ENCODE measurements at regions not wholly inside any gene's neighbourhood (a gene's known extent, or its start where the extent isn't known, plus 50 kb on each side); places are given as distances from the start of the nearest gene placed in this dataset.

GRCh38 chr3:17939157-17939556, 196.7 kb upstream of the TBC1D5 start:
- H3K4me1 Mint-ChIP-seq, result no peaks in the 10 kb centered on the region
- H3K36me3 ChIP-seq (ENCODE audit: control insufficient read depth in 2 of 2, extremely low read depth in 1 of 2, insufficient read depth in 1 of 2, low read length in 1 of 2), result no peaks in the 10 kb centered on the region
- CTCF ChIA-PET, result no interaction called here
- 90% methylated on average over 16 of the region's 16 CpGs for WGBS (ENCODE audit: insufficient coverage)
- H3K27ac ChIP-seq (ENCODE audit: low read length), result no peak overlapping the region
- H3K36me3 Mint-ChIP-seq, result no peaks in the 10 kb centered on the region
- H3K4me1 ChIP-seq (ENCODE audit: control insufficient read depth in 1 of 2, extremely low read depth in 1 of 2, insufficient read depth in 2 of 2, low read length in 2 of 2), result no peaks in the 10 kb centered on the region
- H3K9me3 ChIP-seq, result no peaks in the 10 kb centered on the region
- H3K27ac Mint-ChIP-seq, result no peak overlapping the region
- no peak for DNase-seq
- ATAC-seq (replicated peaks in 1 of 4), result no peak
- H3K27me3 Mint-ChIP-seq, result peaks cover 8 to 11% of the 10 kb centered on the region in 2 donors
- peaks cover 0 to 4% of the 10 kb centered on the region in 2 experiments for H3K27me3 ChIP-seq (replicated peaks in 1 of 2; ENCODE audit: control insufficient read depth in 2 of 2, extremely low read depth in 1 of 2, insufficient read depth in 2 of 2, low read length in 1 of 2)
- POLR2A ChIA-PET, result interaction anchor here in 1 of 2 donors (0.7 kb wide), 1 partner anchor 491 kb away, joined by 5 read pairs; no protein-coding TSS in a partner anchor
- H3K4me3 Mint-ChIP-seq, result no peak overlapping the region
- H3K9me3 Mint-ChIP-seq, result no peaks in the 10 kb centered on the region
- no peak overlapping the region for H3K4me3 ChIP-seq (ENCODE audit: control insufficient read depth in 1 of 2, extremely low read depth in 1 of 2, low read length in 1 of 2)

GRCh38 chr3:17938313-17938712, 195.9 kb upstream of the TBC1D5 start:
- Mint-ChIP-seq H3K27ac (no peak overlapping the region), H3K4me3 (no peak overlapping the region), H3K4me1 (no peaks in the 10 kb centered on the region), H3K27me3 (peaks cover 5 to 14% of the 10 kb centered on the region in 2 donors), H3K36me3 (no peaks in the 10 kb centered on the region), H3K9me3 (no peaks in the 10 kb centered on the region)
- ChIA-PET POLR2A (interaction anchor here in 1 of 2 donors (0.6 kb wide), 1 partner anchor 31 kb away, joined by 3 read pairs; no protein-coding TSS in a partner anchor), CTCF (no interaction called here)
- H3K27me3 ChIP-seq (replicated peaks in 1 of 2; ENCODE audit: control insufficient read depth in 2 of 2, extremely low read depth in 1 of 2, insufficient read depth in 2 of 2, low read length in 1 of 2), result peaks cover 0 to 4% of the 10 kb centered on the region in 2 experiments
- ATAC-seq (replicated peaks in 1 of 4) (no peak), DNase-seq (no peak)
- H3K4me1 ChIP-seq (ENCODE audit: control insufficient read depth in 1 of 2, extremely low read depth in 1 of 2, insufficient read depth in 2 of 2, low read length in 2 of 2), result no peaks in the 10 kb centered on the region
- H3K4me3 ChIP-seq (ENCODE audit: control insufficient read depth in 1 of 2, extremely low read depth in 1 of 2, low read length in 1 of 2), result no peak overlapping the region
- H3K9me3 ChIP-seq, result no peaks in the 10 kb centered on the region
- no peaks in the 10 kb centered on the region for H3K36me3 ChIP-seq (ENCODE audit: control insufficient read depth in 2 of 2, extremely low read depth in 1 of 2, insufficient read depth in 1 of 2, low read length in 1 of 2)
- H3K27ac ChIP-seq (ENCODE audit: low read length), result no peak overlapping the region
- WGBS (ENCODE audit: insufficient coverage), result no CpG with 5 or more reads among the region's 3 CpGs

- Mint-ChIP-seq H3K9me3 (peaks cover 0 to 3% (median 0%) of the 10 kb centered on the region in 3 donors), H3K27me3 (peaks cover 5 to 9% of the 10 kb centered on the region in 2 donors), H3K36me3 (no peaks in the 10 kb centered on the region), H3K4me1 (no peaks in the 10 kb centered on the region), H3K27ac (no peak overlapping the region), H3K4me3 (no peak overlapping the region)
- ChIA-PET CTCF (no interaction called here), POLR2A (interaction anchor here in 1 of 2 donors (0.6 kb wide), 1 partner anchor 57 kb away, joined by 9 read pairs; no protein-coding TSS in a partner anchor)
- H3K27me3 ChIP-seq (replicated peaks in 1 of 2; ENCODE audit: control insufficient read depth in 2 of 2, extremely low read depth in 1 of 2, insufficient read depth in 2 of 2, low read length in 1 of 2), result peaks cover 0 to 4% of the 10 kb centered on the region in 2 experiments
- no peak overlapping the region for H3K4me3 ChIP-seq (ENCODE audit: control insufficient read depth in 1 of 2, extremely low read depth in 1 of 2, low read length in 1 of 2)
- 79% methylated on average over 2 of the region's 6 CpGs for WGBS (ENCODE audit: insufficient coverage)
- no peaks in the 10 kb centered on the region for H3K36me3 ChIP-seq (ENCODE audit: control insufficient read depth in 2 of 2, extremely low read depth in 1 of 2, insufficient read depth in 1 of 2, low read length in 1 of 2)
- no peak for ATAC-seq (replicated peaks in 1 of 4)
- no peaks in the 10 kb centered on the region for H3K4me1 ChIP-seq (ENCODE audit: control insufficient read depth in 1 of 2, extremely low read depth in 1 of 2, insufficient read depth in 2 of 2, low read length in 2 of 2)
- no peak for DNase-seq
- H3K27ac ChIP-seq (ENCODE audit: low read length), result no peak overlapping the region
- no peaks in the 10 kb centered on the region for H3K9me3 ChIP-seq
These were observed 194.5 kb upstream of the TBC1D5 start for GRCh38 chr3:17936736-17937480.

- Mint-ChIP-seq H3K36me3 (no peaks in the 10 kb centered on the region), H3K27me3 (peaks cover 5 to 9% of the 10 kb centered on the region in 2 donors), H3K4me1 (no peaks in the 10 kb centered on the region), H3K4me3 (no peak overlapping the region), H3K27ac (no peak overlapping the region), H3K9me3 (peaks cover 0 to 5% (median 0%) of the 10 kb centered on the region in 3 donors)
- H3K36me3 ChIP-seq (ENCODE audit: control insufficient read depth in 2 of 2, extremely low read depth in 1 of 2, insufficient read depth in 1 of 2, low read length in 1 of 2), result no peaks in the 10 kb centered on the region
- CTCF ChIA-PET, result no interaction called here
- H3K27me3 ChIP-seq (replicated peaks in 1 of 2; ENCODE audit: control insufficient read depth in 2 of 2, extremely low read depth in 1 of 2, insufficient read depth in 2 of 2, low read length in 1 of 2), result peaks cover 0 to 4% of the 10 kb centered on the region in 2 experiments
- ATAC-seq (replicated peaks in 1 of 4) (no peak), DNase-seq (no peak)
- WGBS (ENCODE audit: insufficient coverage), result 92% methylated on average over 3 of the region's 4 CpGs
- no peaks in the 10 kb centered on the region for H3K4me1 ChIP-seq (ENCODE audit: control insufficient read depth in 1 of 2, extremely low read depth in 1 of 2, insufficient read depth in 2 of 2, low read length in 2 of 2)
- H3K4me3 ChIP-seq (ENCODE audit: control insufficient read depth in 1 of 2, extremely low read depth in 1 of 2, low read length in 1 of 2), result no peak overlapping the region
- H3K9me3 ChIP-seq, result no peaks in the 10 kb centered on the region
- POLR2A ChIA-PET, result no interaction called here
- H3K27ac ChIP-seq (ENCODE audit: low read length), result no peak overlapping the region
These were observed 192.8 kb upstream of the TBC1D5 start for GRCh38 chr3:17935222-17935621.

GRCh38 chr3:17932136-17932771, 189.8 kb upstream of the TBC1D5 start:
- H3K36me3 Mint-ChIP-seq, result no peaks in the 10 kb centered on the region
- WGBS (ENCODE audit: insufficient coverage), result no CpG with 5 or more reads among the region's 2 CpGs
- H3K9me3 Mint-ChIP-seq, result peaks cover 0 to 5% (median 0%) of the 10 kb centered on the region in 3 donors
- H3K4me3 Mint-ChIP-seq, result no peak overlapping the region
- CTCF ChIA-PET, result interaction anchor here in 1 of 2 donors (1.3 kb wide), 1 partner anchor 91 kb away, joined by 5 read pairs; no protein-coding TSS in a partner anchor
- H3K27ac Mint-ChIP-seq, result no peak overlapping the region
- Histone ChIP-seq H3K4me3 (ENCODE audit: control insufficient read depth in 1 of 2, extremely low read depth in 1 of 2, low read length in 1 of 2) (no peak overlapping the region), H3K27me3 (replicated peaks in 1 of 2; ENCODE audit: control insufficient read depth in 2 of 2, extremely low read depth in 1 of 2, insufficient read depth in 2 of 2, low read length in 1 of 2) (peaks cover 0 to under 1% of the 10 kb centered on the region in 2 experiments), H3K4me1 (ENCODE audit: control insufficient read depth in 1 of 2, extremely low read depth in 1 of 2, insufficient read depth in 2 of 2, low read length in 2 of 2) (no peaks in the 10 kb centered on the region), H3K27ac (ENCODE audit: low read length) (no peak overlapping the region), H3K36me3 (ENCODE audit: control insufficient read depth in 2 of 2, extremely low read depth in 1 of 2, insufficient read depth in 1 of 2, low read length in 1 of 2) (no peaks in the 10 kb centered on the region), H3K9me3 (no peaks in the 10 kb centered on the region)
- POLR2A ChIA-PET, result no interaction called here
- ATAC-seq (replicated peaks in 1 of 4) (no peak), DNase-seq (no peak)
- no peaks in the 10 kb centered on the region for H3K4me1 Mint-ChIP-seq
- peaks cover 7 to 13% of the 10 kb centered on the region in 2 donors for H3K27me3 Mint-ChIP-seq

- Histone ChIP-seq H3K27me3 (replicated peaks in 1 of 2; ENCODE audit: control insufficient read depth in 2 of 2, extremely low read depth in 1 of 2, insufficient read depth in 2 of 2, low read length in 1 of 2) (peaks cover 0 to 3% of the 10 kb centered on the region in 2 experiments), H3K27ac (ENCODE audit: low read length) (no peak overlapping the region), H3K9me3 (no peaks in the 10 kb centered on the region), H3K36me3 (ENCODE audit: control insufficient read depth in 2 of 2, extremely low read depth in 1 of 2, insufficient read depth in 1 of 2, low read length in 1 of 2) (no peaks in the 10 kb centered on the region), H3K4me1 (ENCODE audit: control insufficient read depth in 1 of 2, extremely low read depth in 1 of 2, insufficient read depth in 2 of 2, low read length in 2 of 2) (no peaks in the 10 kb centered on the region), H3K4me3 (ENCODE audit: control insufficient read depth in 1 of 2, extremely low read depth in 1 of 2, low read length in 1 of 2) (no peak overlapping the region)
- Mint-ChIP-seq H3K27me3 (peaks cover 9 to 13% of the 10 kb centered on the region in 2 donors), H3K27ac (no peak overlapping the region), H3K9me3 (peaks cover 0 to 5% (median 0%) of the 10 kb centered on the region in 3 donors), H3K36me3 (no peaks in the 10 kb centered on the region), H3K4me1 (no peaks in the 10 kb centered on the region), H3K4me3 (no peak overlapping the region)
- CTCF ChIA-PET, result no interaction called here
- DNase-seq (no peak), ATAC-seq (replicated peaks in 1 of 4) (no peak)
- POLR2A ChIA-PET, result no interaction called here
- no CpG with 5 or more reads among the region's 1 CpG for WGBS (ENCODE audit: insufficient coverage)
These were observed 188.7 kb upstream of the TBC1D5 start for GRCh38 chr3:17931131-17931530.
